SK-N-SH (cell line): ENCODE measurements at regions not wholly inside any gene's neighbourhood (a gene's known extent, or its start where the extent isn't known, plus 50 kb on each side); places are given as distances from the start of the nearest gene placed in this dataset.

Source experiments
- EP300 ChIP-seq, 2 experiments: IDR thresholded peaks; 2 replicates each; pipeline versions ENCODE4 v1.4.0 to v1.6.1; 2012; ENCODE audit warnings: borderline replicate concordance in 1 of 2, low read depth in 1 of 2, low read length in 1 of 2
- GABPA ChIP-seq: IDR thresholded peaks from 2 replicates; pipeline ENCODE4 v1.4.0; 2012; ENCODE audit warnings: low read depth, mild to moderate bottlenecking
- JUND ChIP-seq: IDR thresholded peaks from 2 replicates; pipeline ENCODE4 v1.4.0; 2012
- POLR2AphosphoS5 ChIP-seq: IDR thresholded peaks from 2 replicates; pipeline ENCODE4 v1.6.1; 2012; ENCODE audit warnings: low read depth, low read length
- RXRA ChIP-seq: IDR thresholded peaks from 2 replicates; pipeline ENCODE4 v1.4.0; 2012; ENCODE audit warnings: low read depth, mild to moderate bottlenecking, borderline replicate concordance
- USF1 ChIP-seq: IDR thresholded peaks from 2 replicates; pipeline ENCODE4 v1.4.0; 2012; ENCODE audit warnings: low read depth, borderline replicate concordance
- USF2 ChIP-seq: fragments of 150-350 bp; IDR thresholded peaks from 2 replicates; pipeline ENCODE4 v1.6.1; 2017; ENCODE audit warnings: antibody characterized with exemption, low read length, low read depth, borderline replicate concordance
- YY1 ChIP-seq: IDR thresholded peaks from 2 replicates; pipeline ENCODE4 v1.4.0; 2012; ENCODE audit warnings: low read depth, mild to moderate bottlenecking
- TF ChIP-seq, protein P1 (sequence below): fragments of 200-600 bp; sonication (generic); IDR thresholded peaks from 2 replicates; pipeline ENCODE4 v1.6.1; 2017; ENCODE audit warnings: antibody characterized with exemption, mild to moderate bottlenecking, moderate library complexity

DNA sequence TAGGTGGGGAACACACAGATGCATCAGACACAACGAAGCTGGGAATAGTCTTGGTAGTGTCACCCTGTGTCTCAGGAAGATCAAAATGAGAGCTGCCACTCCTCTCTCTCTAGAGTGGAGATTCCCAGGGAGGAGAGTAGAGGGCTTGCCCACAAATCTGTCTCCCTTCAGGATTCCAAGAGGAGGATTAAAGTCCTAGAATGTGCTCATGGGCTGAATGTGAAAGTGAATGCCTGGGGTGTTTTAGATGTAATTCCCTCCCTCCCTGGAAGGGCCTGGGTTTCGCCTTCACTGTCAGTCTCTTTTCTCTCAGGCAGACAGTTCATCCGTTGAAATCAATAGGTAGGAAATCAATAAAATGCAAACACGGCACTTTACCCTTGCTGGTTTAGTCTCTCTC lies 282.6 kb upstream of the PPARGC1A start:
- TF ChIP-seq USF2 (no peak), JUND (no peak), GABPA (no peak), RXRA (no peak), YY1 (no peak), POLR2AphosphoS5 (no peak), EP300 (IDR thresholded peaks at IDR 0.05; ENCODE audit: borderline replicate concordance in 1 of 2, low read depth in 1 of 2, low read length in 1 of 2) (no peak), USF1 (no peak)
- TF ChIP-seq, protein P1, sequence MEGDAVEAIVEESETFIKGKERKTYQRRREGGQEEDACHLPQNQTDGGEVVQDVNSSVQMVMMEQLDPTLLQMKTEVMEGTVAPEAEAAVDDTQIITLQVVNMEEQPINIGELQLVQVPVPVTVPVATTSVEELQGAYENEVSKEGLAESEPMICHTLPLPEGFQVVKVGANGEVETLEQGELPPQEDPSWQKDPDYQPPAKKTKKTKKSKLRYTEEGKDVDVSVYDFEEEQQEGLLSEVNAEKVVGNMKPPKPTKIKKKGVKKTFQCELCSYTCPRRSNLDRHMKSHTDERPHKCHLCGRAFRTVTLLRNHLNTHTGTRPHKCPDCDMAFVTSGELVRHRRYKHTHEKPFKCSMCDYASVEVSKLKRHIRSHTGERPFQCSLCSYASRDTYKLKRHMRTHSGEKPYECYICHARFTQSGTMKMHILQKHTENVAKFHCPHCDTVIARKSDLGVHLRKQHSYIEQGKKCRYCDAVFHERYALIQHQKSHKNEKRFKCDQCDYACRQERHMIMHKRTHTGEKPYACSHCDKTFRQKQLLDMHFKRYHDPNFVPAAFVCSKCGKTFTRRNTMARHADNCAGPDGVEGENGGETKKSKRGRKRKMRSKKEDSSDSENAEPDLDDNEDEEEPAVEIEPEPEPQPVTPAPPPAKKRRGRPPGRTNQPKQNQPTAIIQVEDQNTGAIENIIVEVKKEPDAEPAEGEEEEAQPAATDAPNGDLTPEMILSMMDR = no peak
